ENCODE measurements at regions not wholly inside any gene's neighbourhood (a gene's known extent, or its start where the extent isn't known, plus 50 kb on each side); places are given as distances from the start of the nearest gene placed in this dataset.

GRCh38 chr12:74321381-74321780 is 216.3 kb upstream of the ATXN7L3B start:
- no peak for TF ChIP-seq CTCF (IDR thresholded peaks at IDR 0.05)
- TF ChIP-seq POLR2A (IDR thresholded peaks at IDR 0.05), result no peak
